ENCODE measurements at regions not wholly inside any gene's neighbourhood (a gene's known extent, or its start where the extent isn't known, plus 50 kb on each side); places are given as distances from the start of the nearest gene placed in this dataset.

DNA sequence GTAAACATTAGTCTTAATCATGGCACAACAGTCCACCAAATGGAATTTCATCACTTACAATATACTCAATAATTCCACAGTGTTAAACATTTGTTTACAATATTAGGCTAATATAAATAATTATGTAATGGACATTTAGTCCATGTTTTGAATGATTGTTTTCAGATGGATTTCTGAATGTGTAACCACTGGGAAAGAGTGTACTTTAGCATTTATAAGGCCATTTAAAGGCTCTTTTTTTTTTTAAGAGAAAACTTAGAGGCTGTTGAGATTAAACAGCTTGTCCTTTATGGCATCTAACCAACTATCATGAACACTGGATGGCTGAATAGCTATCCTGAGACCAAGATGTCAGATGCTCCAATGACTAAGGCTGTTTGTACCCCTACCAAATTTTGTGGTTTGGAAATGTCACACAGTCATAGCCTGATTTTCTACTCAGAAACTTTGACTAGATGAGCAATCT, 248.3 kb upstream of the GLI3 start:
- DNase-seq, result no peak

DNA sequence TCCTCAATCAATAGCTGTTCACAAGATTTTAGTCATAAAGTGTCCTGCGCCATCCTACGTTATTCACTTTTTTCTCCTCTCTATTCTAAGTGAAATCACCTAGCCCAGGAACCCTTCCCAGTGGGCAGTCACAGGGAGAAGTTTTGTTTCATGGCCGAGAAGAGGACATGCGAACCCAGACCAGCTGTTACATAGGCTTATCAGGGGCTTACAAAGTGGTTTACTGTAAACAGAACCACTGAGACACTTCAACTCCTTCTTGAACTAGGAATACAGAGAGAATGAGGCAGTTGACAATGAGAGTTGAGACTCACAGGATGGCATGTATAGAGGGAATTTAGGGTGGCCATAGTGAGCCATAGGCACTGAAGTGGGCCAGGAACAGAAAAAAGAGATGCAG, 246.9 kb upstream of the GLI3 start:
- DNase-seq, result no peak

DNA sequence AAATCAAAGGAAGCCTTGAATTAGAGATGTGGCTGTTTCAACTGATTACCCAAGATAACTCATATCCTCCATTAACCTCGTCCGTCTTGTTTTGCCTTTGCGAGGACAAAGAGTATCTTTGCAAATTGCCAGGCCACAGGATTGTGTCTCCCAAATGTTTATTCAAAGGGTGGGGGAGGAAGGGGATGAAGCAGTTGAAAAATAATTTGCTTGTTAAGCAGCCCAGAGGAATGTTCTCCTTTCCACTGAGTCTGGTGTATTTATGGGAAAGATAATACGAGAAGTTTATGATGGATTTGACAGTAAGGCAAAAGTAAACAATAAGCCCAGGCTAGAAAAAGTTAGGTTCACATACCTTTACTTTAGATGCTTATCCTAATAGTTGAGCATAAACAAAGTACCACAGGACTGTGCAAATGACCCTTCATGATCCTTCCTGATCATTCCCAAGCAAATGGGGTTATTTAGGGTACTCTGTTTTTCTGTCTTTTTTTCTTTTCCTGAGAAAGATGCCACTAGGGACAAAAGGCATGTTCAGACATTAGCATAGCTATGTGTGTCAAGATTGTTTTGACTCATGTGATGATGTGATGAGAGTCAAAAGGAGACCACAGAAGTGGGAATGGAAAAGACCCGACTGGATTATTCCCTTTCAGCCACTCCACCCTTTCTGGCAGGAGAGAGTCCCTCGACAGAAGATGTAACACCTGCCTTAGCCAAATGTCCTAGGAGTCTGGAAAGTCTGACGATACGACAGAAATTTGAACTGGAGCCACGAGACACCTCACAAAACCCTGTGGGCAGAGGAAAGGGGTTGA, 243.0 kb upstream of the GLI3 start:
- DNase-seq, result no peak

DNA sequence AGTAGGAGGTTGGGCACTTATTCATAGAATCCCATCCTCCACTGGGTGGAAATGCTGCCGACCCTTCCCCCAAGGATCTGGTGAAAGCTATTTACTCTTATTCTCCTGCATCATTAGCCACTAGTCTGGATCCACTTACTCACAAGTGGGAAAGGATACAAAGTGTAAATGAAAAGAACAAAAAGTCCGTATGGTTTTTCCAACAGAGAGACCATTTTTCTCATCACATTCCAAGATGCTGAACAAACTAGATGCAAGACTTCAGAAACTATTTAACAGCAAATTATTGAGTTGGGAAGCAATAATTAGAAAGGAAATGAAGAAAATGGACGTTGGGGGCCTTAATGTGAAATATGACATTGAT, 242.4 kb upstream of the GLI3 start:
- DNase-seq, result no peak

DNA sequence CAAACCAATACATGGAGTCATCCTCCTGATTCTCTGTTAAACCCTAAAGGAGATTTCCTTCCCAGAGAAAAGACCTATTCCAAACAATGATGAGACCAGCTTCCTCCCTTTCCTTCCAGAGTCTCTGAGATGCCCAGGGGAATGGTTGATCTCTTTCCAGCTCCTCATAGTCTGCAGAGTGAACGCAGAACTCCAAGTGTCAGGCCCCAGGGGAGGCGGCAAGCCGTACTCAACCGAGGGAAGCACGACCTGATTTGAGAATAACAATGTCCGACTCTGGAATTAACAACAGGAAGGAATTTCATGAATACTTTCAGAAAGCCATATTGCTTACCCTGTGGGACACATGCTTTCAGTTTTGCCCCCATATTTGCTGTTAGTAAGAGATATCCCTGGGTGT, 241.7 kb upstream of the GLI3 start:
- no peak for DNase-seq

DNA sequence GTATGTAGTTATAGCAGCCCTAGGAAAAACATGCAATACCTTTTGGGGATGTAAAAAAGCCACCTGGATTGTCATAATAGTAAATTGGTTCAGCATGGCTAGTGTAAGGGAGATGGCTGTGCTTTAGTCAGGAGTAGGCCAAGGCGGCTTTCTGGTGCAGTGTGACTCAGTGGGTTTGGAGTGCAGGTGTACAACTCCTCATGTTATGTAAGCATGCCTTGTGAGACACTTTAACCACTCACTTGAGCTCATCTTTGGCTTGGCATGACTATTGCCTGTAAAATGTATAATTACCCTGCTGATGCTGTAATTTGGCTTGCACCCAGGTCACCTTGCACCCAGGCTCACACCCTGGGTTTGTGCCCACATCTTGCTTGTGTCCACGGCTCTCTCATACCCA, 239.2 kb upstream of the GLI3 start:
- DNase-seq, result no peak

DNA sequence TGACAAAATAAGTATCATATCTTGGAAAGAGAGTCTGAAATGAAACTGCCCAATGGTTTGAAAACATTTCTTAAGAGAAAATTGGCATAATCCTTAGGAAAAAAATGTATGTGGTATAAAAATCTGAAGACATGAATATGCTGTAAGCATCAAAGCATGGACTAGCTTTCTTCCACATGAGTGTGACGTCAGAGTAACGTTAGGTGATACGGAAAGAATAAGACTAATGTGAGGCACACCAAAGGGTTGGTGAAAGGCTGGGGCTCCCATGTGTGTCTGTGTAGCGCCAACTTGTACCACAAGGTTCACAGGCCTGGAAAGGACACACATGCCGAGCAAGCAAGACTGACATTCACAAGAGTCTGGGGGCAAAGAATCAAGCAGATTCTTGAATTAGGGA, 238.1 kb upstream of the GLI3 start:
- DNase-seq, result no peak

DNA sequence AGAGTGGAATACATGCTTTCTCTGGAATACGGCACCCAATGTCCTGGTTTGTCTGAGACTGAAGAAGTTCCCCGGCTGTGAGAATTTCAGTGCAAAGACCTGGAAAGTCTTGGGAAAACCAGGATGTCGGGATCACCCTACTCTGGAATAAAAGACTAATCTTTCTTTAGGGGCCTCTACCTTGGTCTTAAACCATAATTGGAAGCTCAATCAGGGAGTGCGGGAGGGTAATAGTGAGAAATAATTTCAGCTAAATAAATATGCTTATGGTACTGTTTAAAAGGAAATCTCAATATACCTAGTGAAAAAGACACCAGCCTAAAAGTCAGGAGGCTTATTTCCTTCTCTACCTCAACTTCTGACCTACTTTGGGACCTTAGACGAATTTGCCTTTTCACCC, 236.1 kb upstream of the GLI3 start:
- DNase-seq, result no peak

DNA sequence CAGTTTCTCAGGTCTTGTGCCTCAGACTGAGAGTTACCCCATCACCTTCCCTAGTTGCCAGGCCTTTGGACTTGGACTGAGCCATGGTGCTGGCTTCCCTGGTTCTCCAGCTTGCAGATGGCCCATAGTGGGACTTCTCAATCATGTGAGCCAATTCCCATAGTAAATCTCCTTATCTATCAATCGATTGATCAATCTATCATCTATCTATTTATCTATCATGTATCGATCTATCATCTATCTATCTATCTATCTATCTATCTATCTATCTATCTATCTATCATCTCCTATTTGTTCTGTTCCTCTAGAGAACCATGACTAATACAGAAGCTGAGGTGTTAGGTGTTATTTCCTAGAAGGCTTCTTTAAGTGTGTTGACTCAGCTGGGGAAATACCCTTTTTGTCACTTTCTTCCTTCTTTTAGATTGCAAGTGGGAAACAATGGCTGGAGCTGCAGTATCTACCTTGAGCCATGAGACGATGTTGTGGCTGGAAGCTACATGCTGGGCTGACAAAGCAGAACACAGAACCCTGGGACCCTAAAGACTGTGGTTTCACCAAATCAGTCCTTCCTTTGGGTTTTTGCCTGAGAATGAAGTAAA, 234.7 kb upstream of the GLI3 start:
- DNase-seq, result no peak

DNA sequence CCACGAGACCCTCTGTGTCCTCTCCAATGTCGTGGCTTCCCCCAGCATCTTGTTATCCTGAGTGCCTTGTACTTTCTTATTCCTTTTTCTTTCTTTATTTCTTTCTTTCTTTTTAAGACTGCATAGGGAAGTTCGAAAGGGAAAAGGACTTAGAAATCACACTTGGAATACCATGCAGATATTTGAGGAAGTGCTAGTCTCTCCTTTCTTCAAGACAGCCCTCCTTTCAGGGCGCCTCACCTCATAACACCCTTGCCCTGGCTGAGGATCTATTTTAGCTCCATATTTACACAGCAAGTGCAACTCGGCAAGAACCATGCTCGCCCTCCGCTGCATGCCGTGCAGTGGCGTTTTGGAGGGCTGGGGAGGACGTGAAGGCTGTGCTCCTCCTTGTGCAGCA, 232.3 kb upstream of the GLI3 start:
- no peak for DNase-seq

DNA sequence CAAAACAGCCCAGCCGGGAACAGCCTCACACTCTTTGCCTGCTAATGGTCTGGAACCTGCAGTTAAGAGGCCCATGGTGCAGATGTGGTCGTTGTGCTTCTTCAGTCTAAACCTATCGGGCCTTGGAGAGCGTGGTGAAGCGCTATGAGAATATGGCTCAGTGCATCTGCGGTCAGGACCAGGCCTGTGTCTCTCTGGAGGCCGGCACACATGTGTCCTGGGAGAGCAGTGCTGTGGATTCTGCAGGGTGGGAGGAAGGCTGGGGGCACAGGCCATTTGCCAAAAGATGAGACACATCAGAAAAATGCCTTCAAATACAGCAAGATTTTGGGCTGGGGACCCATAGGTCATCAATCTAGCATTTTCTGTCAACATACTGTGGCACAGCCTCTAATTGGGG, 231.5 kb upstream of the GLI3 start:
- no peak for DNase-seq

DNA sequence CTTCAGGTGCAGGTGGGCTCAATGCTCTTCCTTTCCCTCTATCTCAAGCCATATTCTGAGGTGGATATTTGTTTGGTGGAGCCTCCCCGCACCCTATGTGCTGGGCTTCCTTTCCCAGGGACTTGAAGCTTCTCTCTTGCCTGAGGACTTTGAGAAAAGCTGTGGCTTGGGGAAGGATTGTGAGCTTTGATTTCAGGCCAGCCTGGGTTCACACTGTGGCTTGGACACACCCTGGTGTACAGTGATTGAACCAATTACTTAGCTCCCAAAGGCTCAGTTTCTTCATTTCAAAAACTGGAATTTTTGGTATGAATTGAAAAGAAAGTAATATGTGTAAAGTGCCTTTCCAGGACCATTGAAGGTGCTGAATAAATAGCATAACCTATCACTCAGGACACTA, 224.5 kb upstream of the GLI3 start:
- DNase-seq, result no peak

DNA sequence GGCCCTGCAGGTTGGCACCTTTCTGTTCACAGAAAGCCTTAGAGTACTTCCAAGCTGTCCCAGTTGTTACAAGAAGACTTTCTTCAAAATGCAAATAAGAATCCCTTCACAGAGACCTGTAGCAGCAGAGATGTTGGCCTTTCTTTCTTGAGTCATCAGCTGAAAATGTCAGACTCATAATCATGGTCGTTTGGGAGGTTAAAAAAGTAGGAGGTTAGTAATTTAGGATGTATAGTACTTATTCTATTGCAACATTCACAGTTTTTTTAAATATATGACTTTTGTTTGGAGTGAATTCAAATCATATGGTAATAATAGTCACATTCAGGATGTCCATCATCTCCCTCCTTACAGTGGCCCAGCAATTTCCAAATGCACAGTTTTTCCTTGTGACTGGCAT, 223.9 kb upstream of the GLI3 start:
- DNase-seq, result no peak

DNA sequence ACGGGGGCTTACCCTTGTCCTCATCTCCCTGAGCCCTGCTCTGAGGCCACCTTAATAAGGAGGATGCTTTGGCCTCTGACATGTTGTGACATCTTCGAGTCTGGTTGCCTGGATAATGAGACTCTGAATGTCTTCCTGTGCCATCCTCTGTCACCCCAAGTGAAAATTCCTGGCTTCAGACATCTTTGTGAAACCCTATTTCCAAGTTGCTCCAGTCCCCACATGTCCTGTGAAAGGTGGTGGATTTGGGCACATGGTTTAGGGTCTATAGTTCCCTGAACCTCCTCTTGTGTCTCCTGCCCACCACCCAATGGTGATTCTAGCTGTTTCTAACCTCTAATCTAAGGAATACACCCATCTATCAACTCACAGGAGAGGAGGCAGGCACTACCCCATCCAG, 223.1 kb upstream of the GLI3 start:
- DNase-seq, result no peak

DNA sequence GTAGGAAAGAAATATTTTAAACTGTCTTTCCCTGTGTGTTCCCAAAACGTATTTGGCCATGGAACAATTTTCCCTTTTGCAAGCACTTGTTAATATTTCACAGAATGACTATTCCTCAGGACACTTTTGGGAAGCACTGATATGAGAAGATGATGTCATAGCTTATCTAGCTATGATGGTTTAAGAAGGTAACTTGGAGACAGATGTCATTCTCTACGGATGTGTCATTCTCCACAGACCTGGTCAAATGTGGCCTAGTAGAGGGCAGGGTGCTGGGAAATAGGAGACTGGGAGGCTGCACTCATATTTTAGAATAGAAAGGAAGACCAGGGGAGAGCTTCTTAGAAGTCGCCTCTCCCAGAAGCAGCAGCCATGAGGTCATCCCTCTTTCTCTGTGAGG, 220.7 kb upstream of the GLI3 start:
- no peak for DNase-seq

DNA sequence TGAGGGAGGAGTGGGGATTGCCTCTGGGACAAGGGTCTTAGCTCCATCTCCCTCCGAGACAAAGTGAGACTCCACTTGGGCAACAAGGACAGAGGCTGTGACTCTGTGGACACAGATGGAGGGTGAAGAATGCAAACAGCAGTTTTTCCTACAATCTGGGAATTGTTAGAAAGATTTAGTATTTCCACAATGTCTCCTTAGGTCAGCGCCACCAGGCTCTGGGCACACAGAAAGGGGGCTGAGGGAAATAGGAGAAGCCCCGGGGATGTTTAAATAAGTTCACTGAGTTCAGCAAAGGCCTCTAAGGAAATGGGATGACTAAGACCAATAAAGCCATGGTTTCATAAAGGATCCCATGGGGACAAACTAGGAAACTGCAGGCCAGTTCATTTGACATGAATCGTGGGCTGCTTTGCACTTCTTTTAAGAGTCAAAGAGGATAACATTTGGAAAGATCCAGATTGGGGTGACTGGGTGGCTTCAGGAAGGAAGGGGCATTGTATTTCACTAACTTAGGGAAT, 219.8 kb upstream of the GLI3 start:
- no peak for DNase-seq

DNA sequence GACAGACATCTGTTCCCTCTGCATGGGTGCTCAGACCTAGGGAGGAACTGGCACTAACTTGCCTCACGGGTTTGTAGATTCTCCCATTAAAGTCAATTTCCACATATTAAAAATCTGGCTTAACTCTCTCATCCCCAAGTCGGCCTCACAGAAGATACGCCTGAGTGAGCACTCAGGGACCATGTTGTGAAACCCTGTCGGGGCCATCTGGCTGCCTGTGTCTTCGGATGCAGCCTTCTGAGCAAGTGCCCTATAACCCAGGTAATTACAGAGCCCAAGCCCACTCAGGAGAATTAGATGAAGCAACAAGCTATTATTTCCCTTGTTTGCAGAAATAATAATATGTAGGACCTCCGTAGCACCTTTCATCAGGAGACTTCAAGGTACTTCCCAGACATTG, 219.3 kb upstream of the GLI3 start:
- no peak for DNase-seq

DNA sequence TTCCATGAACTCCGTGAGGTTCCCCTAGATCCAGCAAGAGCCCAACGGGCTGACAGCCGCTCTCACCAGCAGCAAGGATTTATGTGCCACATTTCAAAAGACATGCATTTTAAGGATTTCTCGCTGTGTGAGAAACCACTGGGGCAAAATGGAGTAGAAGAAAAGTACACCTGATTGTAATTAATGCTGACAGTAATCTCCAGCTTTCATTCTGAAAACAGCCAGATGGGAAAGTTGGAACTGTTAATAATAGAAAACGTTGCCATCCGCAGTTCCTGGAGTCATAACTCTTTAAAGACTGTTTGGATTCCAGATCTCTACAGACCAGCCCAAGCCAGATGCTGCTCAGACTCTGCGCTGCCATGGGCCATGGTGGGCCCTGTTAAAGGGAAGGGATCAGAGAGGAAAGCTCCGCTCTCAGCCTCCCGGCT, 216.9 kb upstream of the GLI3 start:
- DNase-seq, result no peak

DNA sequence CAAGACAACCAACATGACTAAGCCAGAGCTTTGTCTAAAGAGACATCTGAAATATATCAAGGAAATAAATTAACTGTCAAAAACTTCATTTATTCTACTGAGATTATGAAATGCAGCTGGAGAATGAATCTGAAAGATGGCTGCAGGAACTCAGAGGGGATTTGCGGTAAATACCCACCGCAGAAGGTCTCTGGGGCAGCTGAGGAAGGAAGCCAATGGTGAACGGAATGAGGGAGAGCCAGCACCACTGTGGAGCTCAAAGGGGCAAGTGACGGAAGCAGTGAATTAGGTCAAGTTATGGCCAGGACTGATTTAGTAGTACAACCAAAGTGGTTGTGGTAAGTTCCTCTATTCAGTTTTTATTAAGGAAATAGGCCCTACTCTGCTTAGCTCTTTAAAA, 215.3 kb upstream of the GLI3 start:
- no peak for DNase-seq

DNA sequence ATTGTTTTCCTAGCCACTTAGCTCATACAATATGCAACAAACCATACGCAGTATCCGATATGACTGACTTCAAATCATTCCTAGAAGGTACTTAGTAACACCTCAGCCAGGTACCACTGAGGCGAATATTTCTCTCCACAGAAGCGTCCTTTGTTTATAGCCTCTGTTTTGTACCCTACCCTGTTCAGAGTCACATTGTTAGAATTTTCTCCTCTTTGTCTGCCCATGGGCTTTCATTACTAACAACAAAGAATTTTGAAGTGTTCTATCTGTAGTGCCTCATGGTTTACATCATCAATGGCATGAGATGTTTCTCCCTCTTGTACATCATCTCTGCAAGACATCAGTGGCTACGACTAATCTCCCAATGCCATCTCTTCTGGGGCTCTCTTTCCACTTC, 212.4 kb upstream of the GLI3 start:
- no peak for DNase-seq

DNA sequence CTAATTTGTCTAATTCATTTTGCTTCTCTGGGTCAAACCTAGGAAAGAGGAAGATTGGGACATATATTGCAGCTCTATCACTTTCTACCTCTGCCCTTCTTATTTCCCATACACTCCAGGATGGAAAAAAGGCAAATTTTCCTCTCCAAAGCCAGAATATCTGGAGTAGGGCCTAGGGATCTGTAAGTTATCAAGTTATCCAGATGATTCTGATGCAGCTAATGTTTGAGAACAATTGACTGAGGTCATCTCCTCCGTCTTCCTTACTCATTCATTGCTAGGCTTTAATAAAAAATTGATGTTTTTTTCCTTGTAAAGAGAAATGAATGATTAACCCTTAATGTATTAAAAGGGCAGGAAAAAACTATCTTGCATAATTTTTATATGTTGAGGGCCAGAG, 211.9 kb upstream of the GLI3 start:
- DNase-seq, result no peak

DNA sequence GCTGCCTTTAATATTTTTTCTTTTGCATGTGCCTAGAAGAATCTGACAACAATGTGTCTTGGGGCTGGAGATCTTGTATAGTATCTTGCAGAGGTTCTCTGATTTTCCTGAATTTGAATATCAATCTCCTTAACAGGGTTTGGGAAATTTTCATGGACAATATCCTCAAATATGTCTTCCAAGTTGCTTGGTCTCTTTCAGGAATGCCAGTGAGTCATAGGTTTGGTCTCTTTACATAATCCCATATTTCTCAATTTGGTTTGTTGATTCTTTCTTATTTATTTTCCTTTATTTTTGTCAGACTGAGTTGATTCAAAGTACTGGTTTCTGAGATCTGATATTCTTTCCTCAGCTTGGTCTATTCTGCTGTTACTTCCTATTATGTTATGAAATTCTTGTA, 208.7 kb upstream of the GLI3 start:
- DNase-seq, result no peak

DNA sequence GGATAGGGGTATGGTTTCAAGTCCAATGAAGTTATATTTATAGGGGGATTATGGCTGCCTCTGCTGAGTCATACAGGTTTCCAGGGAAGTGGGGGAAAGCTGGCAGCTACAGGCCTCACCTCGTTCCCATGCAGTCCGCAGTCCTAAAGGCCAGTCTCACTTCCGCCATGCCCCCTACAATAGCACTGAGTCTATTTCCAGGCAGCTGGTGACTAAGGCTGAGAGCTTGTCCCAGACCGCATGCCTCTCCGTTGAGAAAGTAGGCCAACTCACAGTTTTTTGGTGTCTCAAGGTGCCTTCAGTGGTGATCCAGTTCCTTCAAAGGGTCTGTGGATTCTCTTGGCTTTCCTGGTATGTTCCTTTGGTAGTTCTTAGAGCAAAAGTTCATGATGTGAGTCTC, 203.9 kb upstream of the GLI3 start:
- no peak for DNase-seq

DNA sequence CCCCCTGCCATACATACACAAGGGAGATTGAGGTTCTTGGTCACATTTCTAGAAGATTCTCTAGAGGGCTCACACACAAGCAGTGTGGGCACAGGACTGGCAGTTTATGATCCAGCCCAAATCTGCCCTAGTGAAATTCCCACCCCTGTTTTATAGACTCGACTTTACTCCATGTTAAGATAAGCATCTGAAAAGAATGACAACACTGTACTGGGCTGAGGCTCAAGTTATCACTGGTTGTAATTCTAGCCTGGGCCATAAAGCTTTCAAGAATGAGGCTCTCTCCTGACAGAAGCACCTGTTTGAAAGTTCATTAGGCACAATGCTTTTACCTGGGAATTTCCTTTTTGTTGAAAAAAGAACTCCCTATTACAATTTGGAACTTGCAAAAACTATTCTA, 195.6 kb upstream of the GLI3 start:
- DNase-seq, result no peak

DNA sequence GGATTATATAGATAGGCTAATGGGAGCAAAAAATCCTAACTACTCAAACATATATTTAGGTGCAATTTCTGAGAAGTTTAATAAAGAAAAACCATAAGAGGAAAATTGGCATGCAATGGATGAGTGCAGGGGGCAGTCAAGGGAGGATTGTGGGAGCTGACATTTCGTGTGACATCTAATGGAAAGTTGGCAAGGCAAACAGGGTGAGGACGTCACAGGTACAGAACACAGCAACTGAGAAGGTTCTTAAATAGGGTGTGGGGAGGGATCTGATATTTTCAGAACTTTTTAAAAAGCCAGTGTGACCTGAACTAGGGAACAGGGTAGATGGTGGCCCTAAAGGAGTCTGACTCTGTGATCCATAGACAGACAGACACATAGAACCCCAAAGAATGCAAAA, 194.9 kb upstream of the GLI3 start:
- no peak for DNase-seq
